NCI-H226 (cell line): ENCODE measurements at regions not wholly inside any gene's neighbourhood (a gene's known extent, or its start where the extent isn't known, plus 50 kb on each side); places are given as distances from the start of the nearest gene placed in this dataset.

Experiments used
- DNase-seq: peaks from one replicate; pipeline ENCODE4 v3.0.0-alpha.2; 2015

- DNase-seq = no peak
Measured at GRCh38 chr2:824524-824923, 126.1 kb upstream of the SNTG2 start.

- no peak for DNase-seq
Measured at GRCh38 chr2:821546-821945, 129.1 kb upstream of the SNTG2 start.

- no peak for DNase-seq
Measured at GRCh38 chr2:819601-820000, 131.0 kb upstream of the SNTG2 start.

- no peak for DNase-seq
Measured at GRCh38 chr2:819121-819520, 131.5 kb upstream of the SNTG2 start.

GRCh38 chr2:817336-818015 is 133.2 kb upstream of the SNTG2 start:
- no peak for DNase-seq

GRCh38 chr2:816278-816677 is 134.4 kb upstream of the SNTG2 start:
- DNase-seq = no peak

- no peak for DNase-seq
Measured at GRCh38 chr2:810397-810796, 133.2 kb upstream of the TMEM18 start.

- DNase-seq = no peak
Measured at GRCh38 chr2:807300-807699, 130.1 kb upstream of the TMEM18 start.

- no peak for DNase-seq
Measured at GRCh38 chr2:805664-806063, 128.5 kb upstream of the TMEM18 start.

- no peak for DNase-seq
Measured at GRCh38 chr2:797993-798392, 120.8 kb upstream of the TMEM18 start.

- no peak for DNase-seq
Measured at GRCh38 chr2:797556-797955, 120.3 kb upstream of the TMEM18 start.

- no peak for DNase-seq
Measured at GRCh38 chr2:796141-796985, 119.2 kb upstream of the TMEM18 start.

GRCh38 chr2:795531-796041 is 118.4 kb upstream of the TMEM18 start:
- DNase-seq = no peak

- no peak for DNase-seq
Measured at GRCh38 chr2:794554-795241, 117.5 kb upstream of the TMEM18 start.

GRCh38 chr2:793236-793635 is 116.0 kb upstream of the TMEM18 start:
- DNase-seq = no peak

GRCh38 chr2:792687-793086 is 115.5 kb upstream of the TMEM18 start:
- DNase-seq = no peak

- DNase-seq = no peak
Measured at GRCh38 chr2:790634-791245, 113.5 kb upstream of the TMEM18 start.

GRCh38 chr2:790081-790480 is 112.9 kb upstream of the TMEM18 start:
- DNase-seq = no peak

- no peak for DNase-seq
Measured at GRCh38 chr2:789529-789928, 112.3 kb upstream of the TMEM18 start.

- no peak for DNase-seq
Measured at GRCh38 chr2:788227-789032, 111.2 kb upstream of the TMEM18 start.

- DNase-seq = no peak
Measured at GRCh38 chr2:784753-785152, 107.5 kb upstream of the TMEM18 start.

- DNase-seq = no peak
Measured at GRCh38 chr2:780581-780980, 103.4 kb upstream of the TMEM18 start.
